Thyroid gland (tissue), 4 donors: ENCODE measurements at regions not wholly inside any gene's neighbourhood (a gene's known extent, or its start where the extent isn't known, plus 50 kb on each side); places are given as distances from the start of the nearest gene placed in this dataset.

Experiments
- CTCF ChIP-seq, 6 experiments: fragments of 200-600 bp in 3 of 6; fragments of 450-650 bp in 3 of 6; sonication (generic) in 3 of 6; IDR thresholded peaks; one replicate each; pipeline ENCODE4 v1.5.1; 2016 to 2019; ENCODE audit warnings: antibody characterized with exemption in 6 of 6, mild to moderate bottlenecking in 2 of 6, inconsistent platforms in 1 of 6, moderate library complexity in 1 of 6
- POLR2A ChIP-seq, 2 donors: fragments of 450-650 bp; IDR thresholded peaks; one replicate each; pipeline ENCODE4 v1.6.1; 2017; ENCODE audit warnings: antibody characterized with exemption in 2 of 2, mild to moderate bottlenecking in 2 of 2, moderate library complexity in 1 of 2

GRCh38 chr11:133697161-133697560 lies 148.2 kb downstream of the SPATA19 start:
- TF ChIP-seq CTCF (IDR thresholded peaks at IDR 0.05): no peak
- no peak for TF ChIP-seq POLR2A (IDR thresholded peaks at IDR 0.05)
